T-helper 1 cell (primary cell): ENCODE measurements at regions not wholly inside any gene's neighbourhood (a gene's known extent, or its start where the extent isn't known, plus 50 kb on each side); places are given as distances from the start of the nearest gene placed in this dataset.
"Not testable (repeated sequence)": the region's sequence is repeated elsewhere in the genome, so short reads cannot be mapped to it uniquely, and the experiment has no call there.

Source experiments
- DNase-seq, 5 donors: peaks; one replicate each; pipeline ENCODE4 v3.0.0-alpha.2; 2012 to 2020

DNA sequence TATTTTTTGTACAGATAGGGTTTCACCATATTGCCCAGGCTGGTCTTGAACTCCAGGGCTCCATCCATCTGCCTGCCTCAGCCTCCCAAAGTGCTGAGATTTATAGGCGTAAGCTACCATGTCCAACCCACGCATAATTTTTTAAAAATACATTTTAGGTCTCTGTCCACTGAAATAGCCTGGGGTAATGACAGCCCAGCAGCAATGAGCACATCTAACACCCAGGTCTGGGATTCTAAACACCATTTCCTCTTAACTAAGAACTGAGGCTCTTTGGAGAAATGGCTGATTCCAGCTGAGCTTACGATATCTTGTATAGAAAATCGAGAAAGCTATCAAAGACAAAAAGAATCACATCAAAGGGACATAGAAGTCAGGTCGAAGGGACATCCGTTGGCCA lies 245.3 kb downstream of the PARN start:
- DNase-seq, result no peak

DNA sequence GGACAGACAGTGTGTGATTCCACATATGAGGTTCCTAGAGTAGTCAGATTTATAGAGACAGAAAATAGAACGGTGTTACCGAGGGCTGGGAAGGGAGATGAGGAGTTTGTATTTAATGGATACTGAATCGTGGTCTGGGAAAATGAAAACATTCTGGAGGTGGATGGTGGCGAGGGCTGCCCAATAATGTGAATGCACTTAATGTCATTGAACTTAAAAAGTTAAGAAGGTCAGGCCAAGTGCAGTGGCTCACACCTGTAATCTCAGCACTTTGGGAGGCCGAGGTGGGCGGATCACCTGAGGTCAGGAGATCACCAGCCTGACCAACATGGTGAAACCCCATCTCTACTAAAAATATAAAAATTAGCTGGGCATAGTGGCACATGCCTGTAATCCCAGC lies 246.2 kb downstream of the PARN start:
- DNase-seq, result not testable (repeated sequence)

DNA sequence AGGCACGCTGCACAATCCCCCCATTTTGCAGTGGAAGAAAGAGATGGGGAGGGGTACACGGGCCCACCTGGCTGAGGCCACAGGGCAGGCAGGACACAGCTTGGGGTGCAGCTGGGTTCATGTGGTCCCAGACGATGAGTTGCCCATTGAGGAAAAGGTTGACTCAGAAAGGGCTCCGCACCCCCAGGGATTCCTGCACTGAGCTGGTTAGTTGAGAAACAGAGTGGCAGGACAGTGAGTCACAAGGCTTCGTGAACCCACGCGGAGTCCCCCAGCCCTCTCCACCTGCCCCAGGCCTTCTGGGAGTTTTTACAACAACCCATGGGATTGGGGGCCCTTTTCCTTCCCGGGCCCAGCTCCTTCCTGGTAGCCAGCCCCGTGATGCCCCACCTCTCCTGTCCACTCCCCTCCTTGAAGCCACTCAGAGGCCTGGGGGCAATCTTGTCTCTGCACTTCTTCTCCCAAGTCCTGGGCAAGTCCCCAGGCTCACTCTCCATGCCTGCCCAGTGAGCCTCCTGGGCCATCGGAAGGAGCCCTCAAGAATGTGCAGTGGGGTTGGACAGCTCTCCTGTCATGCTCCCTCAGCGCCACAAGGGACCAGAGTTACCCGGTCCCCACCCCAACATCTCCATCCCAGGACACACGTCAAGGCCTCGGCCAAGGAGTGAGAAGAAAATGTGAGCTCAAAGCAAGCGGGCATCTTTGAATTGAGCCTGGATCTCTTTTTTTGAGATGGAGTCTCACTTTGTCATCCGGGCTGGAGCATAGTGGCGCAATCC lies 251.2 kb downstream of the PARN start:
- DNase-seq, result no peak

DNA sequence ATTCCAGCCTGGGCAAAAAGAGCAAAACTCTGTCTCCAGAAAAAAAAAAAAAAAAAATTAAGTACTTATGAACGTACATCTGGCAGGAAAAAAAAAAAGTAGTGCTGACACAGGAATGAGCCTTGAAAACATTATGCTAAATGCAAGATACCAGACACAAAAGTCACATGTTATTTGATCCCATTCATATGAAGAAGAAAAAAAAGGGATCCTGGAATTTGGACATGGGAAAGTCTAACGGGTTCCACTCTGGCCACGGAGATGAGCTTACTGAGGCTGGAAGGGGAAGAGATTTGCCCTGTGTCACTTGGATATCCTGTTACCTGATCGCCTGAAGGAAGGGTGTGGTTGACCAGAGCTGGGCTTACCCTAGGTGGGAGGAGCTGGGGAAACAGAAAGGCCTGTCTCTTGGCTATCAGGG lies 251.9 kb downstream of the PARN start:
- DNase-seq, result no peak

DNA sequence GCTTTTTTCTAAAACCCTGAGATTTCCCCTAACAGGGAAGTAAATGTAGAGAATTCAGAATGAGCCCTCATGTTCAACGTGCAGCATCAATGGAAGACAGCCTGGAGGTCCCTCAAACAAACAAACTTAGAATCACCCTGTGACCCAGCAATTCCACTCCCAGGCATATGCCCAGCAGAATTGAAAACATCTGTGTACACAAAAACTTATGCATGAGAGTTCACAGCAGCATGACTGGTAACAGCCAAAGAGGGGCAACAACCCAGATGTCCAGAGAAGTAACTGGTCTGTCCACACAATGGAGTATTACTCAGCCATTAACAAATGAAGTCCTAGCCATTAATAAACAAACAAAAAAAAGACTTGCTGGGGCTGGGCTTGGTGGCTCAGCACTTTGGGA lies 252.7 kb downstream of the PARN start:
- no peak for DNase-seq

- no peak for DNase-seq
Observed at GRCh38 chr16:14375132-14375491, 254.9 kb downstream of the PARN start.

GRCh38 chr16:14374451-14375131 lies 255.5 kb downstream of the PARN start:
- DNase-seq, result no peak

DNA sequence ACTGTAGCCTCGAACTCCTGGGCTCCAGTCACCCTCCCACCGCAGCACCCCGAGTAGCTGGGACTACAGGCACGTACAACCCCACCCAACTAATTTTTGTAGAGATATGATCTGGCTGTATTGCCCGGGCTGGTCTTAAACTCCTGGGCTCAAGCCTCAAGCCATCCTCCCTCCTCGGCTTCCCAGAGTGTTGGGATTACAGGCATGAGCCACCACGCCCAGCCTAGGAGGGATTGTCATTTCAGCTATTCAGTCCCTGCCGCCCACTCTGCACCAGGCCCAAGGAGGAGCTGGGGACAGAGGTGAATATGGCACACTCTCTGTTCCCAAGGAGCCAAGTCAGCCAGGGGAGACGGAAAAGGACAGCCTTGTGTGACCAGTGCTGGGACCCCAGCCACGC lies 256.2 kb downstream of the PARN start:
- no peak for DNase-seq

DNA sequence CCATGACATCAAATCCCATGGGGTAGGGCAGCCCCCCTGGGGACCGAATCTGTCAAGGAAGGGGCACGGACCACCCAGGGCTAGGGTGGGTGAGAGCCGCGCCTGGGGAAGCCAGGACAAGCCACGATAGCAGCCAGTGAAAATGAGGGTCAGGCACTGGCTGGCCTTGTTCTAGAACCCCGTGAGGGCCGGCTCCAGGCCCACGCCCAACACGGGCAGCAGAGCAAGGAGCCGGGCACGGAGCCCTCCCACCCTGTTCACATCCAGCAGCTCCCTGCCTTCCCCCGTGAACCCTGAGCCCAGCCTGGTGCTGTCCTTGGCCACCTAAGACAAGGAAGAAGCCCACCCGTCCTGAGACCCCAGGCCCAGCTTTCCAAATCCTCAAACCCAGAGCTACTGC lies 256.7 kb downstream of the PARN start:
- DNase-seq, result no peak

- DNase-seq, result no peak
Observed at GRCh38 chr16:14372471-14372870, 257.6 kb downstream of the PARN start.

- no peak for DNase-seq
Observed at GRCh38 chr16:14371778-14372431, 258.2 kb downstream of the PARN start.

DNA sequence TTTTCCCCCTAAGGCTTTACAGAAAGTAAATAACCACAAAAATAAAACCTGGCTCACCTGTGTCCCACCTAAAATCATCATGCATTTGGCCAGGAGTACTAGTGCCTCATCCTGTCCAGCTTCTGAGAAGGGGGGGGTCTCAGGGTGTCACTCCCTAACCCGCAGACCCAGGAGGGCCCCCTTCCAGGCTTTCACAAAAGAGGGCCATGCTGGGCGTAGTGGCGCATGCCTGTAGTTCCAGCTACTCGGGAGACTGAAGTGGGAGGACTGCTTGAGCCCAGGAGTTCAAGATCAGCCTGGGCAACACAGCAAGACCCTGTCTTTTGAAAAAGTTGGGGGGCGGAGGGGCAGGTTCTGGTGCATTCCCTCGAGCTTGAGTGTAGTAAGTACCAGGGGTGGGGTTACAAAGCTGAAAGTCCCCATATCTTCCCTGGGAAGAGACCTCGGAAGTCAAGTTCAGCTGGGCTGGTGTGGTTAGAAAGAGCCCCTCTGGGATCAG lies 259.3 kb downstream of the PARN start:
- no peak for DNase-seq

GRCh38 chr16:14369734-14370598 lies 260.1 kb downstream of the PARN start:
- DNase-seq, result no peak

DNA sequence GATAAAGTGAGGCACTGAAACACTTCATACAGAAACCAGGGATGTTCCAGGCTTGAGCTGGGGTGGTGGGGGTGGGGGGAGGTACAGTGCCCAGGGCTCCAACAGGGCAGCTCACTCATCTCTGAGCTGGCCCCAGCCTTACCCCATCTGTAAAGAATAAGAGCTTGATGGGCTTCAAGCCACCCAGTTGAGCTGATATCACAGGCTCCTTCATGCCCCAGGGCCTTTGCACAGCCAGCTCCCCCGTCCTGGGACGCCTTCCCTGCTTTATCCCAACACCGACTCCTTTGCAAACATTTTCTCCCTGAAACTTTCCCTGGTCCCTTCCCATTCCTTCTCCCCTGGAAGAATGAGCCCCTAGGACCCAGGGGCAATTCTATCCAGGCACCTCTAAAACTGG lies 261.7 kb downstream of the PARN start:
- DNase-seq, result no peak

DNA sequence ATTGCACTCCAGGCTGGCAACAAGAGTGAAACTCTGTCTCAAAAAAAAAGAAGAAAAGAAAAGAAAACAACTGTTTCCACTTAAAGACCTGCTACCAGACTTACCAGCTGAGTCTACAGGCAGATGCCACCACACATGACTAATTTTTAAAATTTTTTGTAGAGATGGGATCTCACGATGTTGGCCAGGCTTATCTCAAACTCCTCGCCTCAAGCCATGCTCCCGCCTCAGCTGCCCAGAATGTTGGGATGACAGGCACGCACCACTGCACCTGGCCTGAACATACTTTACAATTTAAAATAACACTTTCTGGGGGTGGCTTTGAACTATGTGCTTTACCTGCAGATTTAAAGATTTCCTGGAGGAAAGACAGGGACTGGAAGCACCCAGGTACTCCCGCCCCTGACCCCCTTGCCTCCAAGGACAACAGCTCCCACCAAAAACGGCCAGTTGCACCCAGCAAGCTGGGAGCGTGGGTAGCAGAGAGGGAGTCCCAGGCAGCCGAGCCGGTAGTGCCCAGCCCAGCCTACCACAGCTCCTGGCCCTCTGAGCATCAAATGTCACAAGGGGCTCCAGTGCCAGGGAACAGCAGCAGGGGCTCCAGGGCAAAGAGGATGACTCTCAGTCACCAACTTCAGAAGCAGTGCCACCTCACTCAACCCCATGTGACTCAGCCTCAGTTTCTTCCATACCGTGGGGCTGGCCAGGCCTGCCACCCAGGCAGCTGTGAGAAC lies 262.9 kb downstream of the PARN start:
- DNase-seq, result no peak

GRCh38 chr16:14366447-14366846 lies 263.6 kb downstream of the PARN start:
- no peak for DNase-seq

GRCh38 chr16:14365200-14365851 lies 264.7 kb downstream of the PARN start:
- no peak for DNase-seq

- DNase-seq, result no peak
Observed at GRCh38 chr16:14364386-14365199, 265.5 kb downstream of the PARN start.

GRCh38 chr16:14364112-14364385 lies 266.0 kb downstream of the PARN start:
- DNase-seq, result no peak

- no peak for DNase-seq
Observed at GRCh38 chr16:14362774-14363371, 267.2 kb downstream of the PARN start.
